GM19025 (cell line): ENCODE measurements at regions not wholly inside any gene's neighbourhood (a gene's known extent, or its start where the extent isn't known, plus 50 kb on each side); places are given as distances from the start of the nearest gene placed in this dataset.

ENCODE experiments used
- ATAC-seq: cut with Tn5 transposase; IDR thresholded peaks from one replicate; pipeline ENCODE4 v1.9.1; 2021; ENCODE audit warnings: mild to moderate bottlenecking, low read depth, moderate library complexity; ENCODE audit not compliant: unreplicated experiment

DNA sequence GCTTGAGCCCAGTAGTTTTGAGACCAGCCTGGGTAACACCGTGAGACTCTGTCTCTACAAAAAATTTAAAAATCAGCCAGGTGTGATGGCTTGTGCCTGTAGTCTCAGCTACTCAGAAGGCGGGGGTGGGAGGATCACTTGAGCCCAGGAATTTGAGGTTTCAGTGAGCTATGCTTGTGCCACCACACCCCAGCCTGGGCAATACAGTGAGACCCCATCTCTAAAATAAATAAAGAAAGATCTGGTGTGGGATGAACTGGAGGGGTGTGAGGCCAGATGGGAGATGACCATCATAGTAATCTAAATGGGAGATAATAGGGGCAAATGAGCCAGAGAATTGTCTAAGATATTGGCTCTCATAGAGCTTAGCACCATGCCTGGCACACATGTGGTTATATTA, 60.1 kb upstream of the TRABD2B start:
- ATAC-seq, result no peak

DNA sequence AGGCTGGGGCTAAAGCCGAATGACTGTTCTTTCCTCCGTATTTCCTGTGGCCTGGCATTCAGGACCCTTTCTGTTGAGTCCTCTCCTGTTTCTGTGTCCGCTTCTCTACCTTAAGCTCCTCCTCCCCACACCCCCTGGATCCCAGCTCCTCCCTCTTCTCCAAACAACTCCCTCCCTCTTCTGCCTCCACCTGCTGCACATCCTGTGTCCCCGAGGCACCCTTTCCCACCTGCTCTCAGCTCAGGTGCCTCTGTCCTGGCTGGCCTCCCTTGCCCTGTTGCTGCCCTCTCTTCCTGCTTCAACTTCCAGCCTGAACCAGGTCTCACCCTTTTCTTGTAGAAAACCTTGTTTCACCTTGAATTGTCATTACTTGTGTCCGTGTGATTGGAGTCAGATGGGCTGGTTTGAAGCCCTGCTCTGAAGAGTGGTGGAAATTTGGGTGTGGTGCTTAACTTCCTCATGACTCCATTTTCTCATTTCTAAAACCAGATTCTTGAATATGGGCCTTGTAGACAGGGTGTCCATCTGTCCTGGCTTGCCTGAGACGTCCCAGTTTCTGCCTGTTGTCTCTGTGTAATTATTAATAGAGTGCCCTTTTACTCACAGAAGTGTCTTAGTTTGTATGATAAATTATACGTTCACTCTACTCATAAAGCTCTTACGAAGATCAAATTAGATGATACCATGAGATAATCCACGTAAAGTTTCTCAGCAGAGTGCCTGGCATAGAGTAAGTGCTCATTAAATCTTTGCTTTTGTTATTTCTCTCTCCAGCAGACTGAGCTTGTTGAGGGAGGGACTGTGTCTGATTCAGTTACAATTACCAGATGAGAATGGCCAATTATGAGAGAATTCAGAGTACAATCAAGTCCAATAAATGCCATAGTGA, 58.9 kb upstream of the TRABD2B start:
- no peak for ATAC-seq

DNA sequence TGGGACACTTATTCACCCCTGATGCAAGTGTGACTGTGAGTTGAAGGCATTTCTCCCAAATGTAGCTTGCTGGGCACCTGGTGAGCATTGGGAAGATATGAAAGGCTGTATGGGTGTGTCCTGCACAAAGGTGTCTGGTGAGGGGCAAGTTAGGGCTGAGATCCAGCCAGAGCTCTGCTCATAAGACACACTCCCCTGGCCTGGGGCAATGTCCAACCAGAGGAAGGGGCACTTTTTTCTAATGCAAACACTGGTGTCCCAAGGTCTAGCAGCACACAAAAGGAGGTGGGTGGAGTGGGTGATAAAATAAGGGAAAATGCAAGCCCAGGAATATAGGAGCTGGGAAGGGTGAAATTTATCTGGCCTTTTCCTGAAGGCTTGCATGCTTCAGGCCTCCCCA, 57.0 kb upstream of the TRABD2B start:
- ATAC-seq, result no peak

GRCh38 chr1:48052923-48053291, 55.7 kb upstream of the TRABD2B start:
- ATAC-seq, result no peak

GRCh38 chr1:48051466-48052126, 54.4 kb upstream of the TRABD2B start:
- no peak for ATAC-seq

DNA sequence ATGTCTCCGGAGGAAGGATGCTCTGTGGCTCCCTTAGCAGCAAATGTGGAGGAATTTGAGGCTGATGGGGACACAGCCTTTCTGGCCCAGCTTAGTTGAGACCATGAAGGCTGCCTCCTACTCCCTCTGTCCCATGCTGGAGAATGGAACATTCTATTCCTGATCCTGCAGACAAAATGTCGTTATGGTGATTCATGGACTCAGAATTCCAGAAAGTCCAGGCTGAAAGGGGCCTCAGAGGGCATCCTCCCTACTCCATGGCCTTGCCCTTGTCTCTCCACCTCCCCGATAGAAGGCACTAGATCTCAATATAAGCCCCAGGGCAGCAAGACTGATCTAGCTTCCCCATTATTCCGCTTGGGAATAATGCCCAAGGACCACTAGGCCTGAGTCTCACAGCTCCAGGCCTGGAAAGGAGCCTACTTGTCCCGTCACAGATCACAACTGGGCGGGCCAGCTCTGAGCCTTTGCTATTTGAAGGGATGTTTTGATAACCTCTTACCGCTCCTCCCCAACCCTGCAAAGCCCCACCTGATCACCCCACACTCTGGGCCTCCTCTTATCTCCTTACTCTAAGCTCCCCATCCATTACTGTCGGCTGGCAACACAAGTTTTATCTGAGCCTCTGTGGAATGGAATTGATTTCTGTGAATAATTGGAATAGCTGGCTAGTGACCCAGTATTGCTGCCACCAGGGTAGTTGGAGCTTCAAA, 52.8 kb upstream of the TRABD2B start:
- ATAC-seq, result no peak

DNA sequence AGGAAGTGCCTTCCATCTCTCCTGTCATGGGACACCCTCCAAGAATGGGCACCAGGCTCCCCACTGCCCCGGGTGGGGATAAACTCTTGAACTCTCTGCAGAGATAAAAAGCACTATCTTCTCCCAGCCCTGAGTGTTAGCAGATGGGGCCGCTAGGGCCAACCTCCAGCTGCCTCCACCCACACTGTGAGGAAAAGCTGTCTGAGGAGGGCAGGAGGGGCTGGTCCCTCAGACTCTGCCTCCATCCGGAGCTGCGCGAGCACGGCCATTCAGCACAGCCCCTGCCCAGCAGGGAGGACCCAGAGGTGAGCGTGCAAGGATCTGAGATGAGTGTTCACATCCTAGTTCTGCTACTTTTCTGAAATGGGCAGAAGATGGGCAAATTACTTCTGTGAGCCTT, 51.8 kb upstream of the TRABD2B start:
- no peak for ATAC-seq

DNA sequence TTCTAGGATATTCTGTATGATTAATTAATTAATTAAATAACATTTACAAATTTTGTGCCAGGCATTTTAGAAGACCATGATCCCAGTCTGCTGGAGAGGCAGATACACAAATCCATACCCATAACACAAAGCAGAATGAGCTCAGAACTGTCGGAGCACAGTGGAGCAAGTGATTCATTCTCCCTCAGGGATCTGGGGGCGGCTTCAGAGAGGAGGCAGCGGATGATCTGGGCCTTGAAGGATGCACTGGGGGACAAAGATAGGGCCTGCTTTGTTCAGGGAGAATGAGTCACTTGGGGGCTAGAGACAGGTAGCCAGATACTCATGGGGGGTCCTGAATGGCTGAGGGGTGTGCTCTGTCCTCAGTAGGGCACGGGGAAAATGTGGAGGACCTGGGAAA, 50.9 kb upstream of the TRABD2B start:
- ATAC-seq, result no peak

DNA sequence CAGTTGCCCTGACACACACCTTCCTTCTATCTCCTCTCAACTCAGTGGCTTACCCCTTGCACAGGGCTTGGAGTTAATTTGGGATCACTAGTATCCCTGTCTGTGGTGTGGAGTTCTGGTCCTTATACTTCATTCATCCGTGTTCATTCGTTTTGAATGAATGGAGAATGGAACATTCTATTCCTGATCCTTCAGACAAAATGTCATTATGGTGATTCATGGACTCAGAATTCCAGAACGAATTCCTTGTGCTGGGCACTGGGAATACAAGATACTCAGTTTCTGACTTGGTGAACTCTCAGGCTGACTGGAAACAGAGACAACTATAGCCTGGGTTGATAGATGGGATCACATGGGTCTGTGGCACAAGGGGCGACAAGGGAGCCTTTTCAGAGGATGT, 49.9 kb upstream of the TRABD2B start:
- no peak for ATAC-seq
